Left cardiac atrium (tissue), 4 donors: ENCODE measurements at regions not wholly inside any gene's neighbourhood (a gene's known extent, or its start where the extent isn't known, plus 50 kb on each side); places are given as distances from the start of the nearest gene placed in this dataset.
"Not testable (repeated sequence)": the region's sequence is repeated elsewhere in the genome, so short reads cannot be mapped to it uniquely, and the experiment has no call there.

ENCODE experiments used
- ATAC-seq, 2 donors: fragments of 200-7000 bp; cut with Tn5 transposase; one replicate each; pipeline ENCODE4 v1.9.1; 2020; ENCODE audit warnings: mild to moderate bottlenecking in 2 of 2, moderate library complexity in 2 of 2
- DNase-seq: peaks from one replicate; pipeline ENCODE4 v3.0.0-alpha.2; 2020
- intact Hi-C, 2 donors: fragments of 100-400 bp; cut with DNase I; formaldehyde crosslinking; loops; one replicate each; pipeline versions ENCODE4 v1.14.1 to v1.15.1; 2022 to 2023
- donor health status: DM: no; HTN: yes; CAD: no.
- donor health status: DM: no; HTN: yes; CAD: no; lungs with severe emphysema.
- donor health status: DM: yes; HTN: yes; CAD: no.
- donor health status: Dilated cardiomyopathy.

DNA sequence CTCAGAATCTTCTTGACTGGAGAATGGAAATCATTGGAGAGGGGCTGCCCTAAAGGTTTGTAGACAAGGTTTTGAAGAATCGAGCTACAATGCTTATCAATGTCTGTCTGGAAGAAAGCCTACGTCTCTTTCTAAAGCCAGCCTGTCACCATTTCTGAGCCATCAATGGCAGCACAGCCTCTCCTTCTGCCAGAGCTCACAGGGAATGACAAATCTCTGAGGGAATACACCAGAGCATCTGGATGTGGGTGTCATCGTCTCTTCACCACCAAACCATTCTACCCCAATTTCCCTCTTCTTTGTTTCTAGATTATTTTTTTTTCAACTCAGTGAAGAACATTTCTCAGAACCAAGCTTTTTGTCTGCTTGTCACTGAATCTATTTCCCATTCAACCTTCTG is 349.7 kb downstream of the EMP1 start:
- intact Hi-C loops = no loop called here

GRCh38 chr12:13539051-13539450 is 342.5 kb downstream of the EMP1 start:
- intact Hi-C loops = loop anchor here in 1 of 2 donors (5.0 to 10.0 kb wide), 2 partner anchors 174 to 262 kb away; no protein-coding TSS in a partner anchor
- DNase-seq (no peak), ATAC-seq (no peak)

More for the DNA sequence above, 349.7 kb downstream of the EMP1 start:
- DNase-seq (no peak), ATAC-seq (no peak)

- ATAC-seq (no peak), DNase-seq (no peak)
- intact Hi-C loops = loop anchor here in 1 of 2 donors (5.0 to 10.0 kb wide), 2 partner anchors 173 to 261 kb away; no protein-coding TSS in a partner anchor
These were observed 341.6 kb downstream of the EMP1 start for GRCh38 chr12:13538136-13538535.

DNA sequence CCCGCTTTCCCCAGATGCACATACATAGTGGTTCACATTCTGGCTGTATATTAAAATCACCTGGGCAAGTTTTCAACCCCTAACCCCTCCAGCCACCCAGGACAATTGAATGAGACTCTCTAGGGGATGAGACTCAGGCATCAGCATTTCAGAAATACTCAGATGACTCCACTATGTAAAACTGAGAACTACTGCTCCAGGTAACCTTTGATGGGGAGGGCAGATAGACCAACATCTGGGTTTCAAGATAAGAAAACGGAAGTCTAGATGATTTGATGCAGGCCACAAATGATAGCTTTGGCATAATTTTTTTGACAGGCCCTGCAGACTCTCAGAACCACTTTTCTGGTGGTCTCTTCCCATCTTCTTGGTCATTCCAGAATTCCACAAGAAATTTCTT is 341.1 kb downstream of the EMP1 start:
- intact Hi-C loops = loop anchor here in 1 of 2 donors (5.0 to 10.0 kb wide), 2 partner anchors 173 to 260 kb away; no protein-coding TSS in a partner anchor

GRCh38 chr12:13536219-13536910 is 339.8 kb downstream of the EMP1 start:
- ATAC-seq = no peak
- intact Hi-C loops = loop anchor here in 1 of 2 donors (5.0 to 10.0 kb wide), 2 partner anchors 172 to 259 kb away; no protein-coding TSS in a partner anchor

More for the DNA sequence above, 341.1 kb downstream of the EMP1 start:
- no peak for ATAC-seq
- no peak for DNase-seq

DNA sequence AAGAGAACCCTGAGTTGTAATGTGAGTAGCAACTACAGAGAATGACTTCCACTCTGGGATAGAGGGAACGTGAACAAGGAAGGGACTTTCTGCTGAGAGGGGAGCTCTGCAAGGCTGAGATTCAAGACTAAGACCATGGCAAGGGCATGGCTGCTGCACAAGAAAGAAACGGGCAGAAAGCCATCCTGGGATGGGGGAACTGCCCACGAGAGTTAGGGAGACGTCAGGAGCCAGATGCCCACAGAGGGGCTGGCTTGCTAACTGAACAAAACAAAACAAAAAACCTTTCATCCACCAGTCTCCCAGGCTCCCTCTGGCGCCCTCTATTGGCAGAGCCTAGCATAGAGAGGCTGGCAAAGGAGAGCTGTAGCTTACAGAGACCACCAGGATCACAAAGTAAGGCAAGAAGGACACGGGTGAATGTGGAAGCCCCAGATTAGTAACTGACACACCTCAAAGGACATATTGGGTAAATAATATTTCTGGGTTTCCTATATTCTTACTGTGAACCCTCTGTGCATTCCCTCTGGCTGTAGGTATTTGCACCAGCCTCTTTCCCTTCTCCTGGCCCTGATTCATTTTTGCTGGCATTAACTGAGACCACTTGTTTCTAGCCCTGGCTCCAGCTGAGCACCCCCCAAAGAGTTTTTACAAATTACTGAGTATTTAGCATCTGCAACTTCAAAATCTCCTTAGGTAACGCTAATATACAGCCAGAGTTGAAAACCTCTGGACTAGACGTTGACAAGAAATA is 338.3 kb downstream of the EMP1 start:
- DNase-seq (peak; percentile 64), ATAC-seq (peak; percentile 57 to 73)
- intact Hi-C loops = loop anchor here in 1 of 2 donors (5.0 to 10.0 kb wide), 2 partner anchors 170 to 258 kb away; no protein-coding TSS in a partner anchor

More at GRCh38 chr12:13536219-13536910, 339.8 kb downstream of the EMP1 start:
- DNase-seq = no peak

- intact Hi-C loops = loop anchor here in 1 of 2 donors (10.0 kb wide), 1 partner anchor 169 kb away; no protein-coding TSS in a partner anchor
- ATAC-seq = peak in 1 of 2 donors; percentile 19
These were observed 337.7 kb downstream of the EMP1 start for GRCh38 chr12:13534242-13534641.

DNA sequence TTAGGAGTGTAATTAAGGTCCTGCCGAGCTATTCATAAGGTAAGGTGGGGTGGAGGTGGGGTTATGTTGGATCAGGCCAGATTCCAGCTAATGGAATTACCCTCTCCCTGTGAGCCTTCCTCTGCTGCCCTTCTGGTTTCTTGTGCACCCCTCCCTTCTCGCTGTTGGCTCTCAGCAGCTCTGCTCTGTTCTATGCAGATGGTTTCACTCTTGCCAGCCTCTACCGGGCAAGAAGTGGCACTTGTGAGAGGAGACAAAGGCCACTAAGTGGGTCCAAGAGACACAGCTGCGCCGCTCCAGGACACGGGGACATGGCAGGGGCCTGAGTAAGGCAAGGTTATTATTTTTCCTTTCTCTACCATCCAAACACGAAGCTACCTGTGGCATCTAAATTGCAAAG is 334.4 kb downstream of the EMP1 start:
- DNase-seq = no peak
- ATAC-seq = no peak
- intact Hi-C loops = loop anchor here in 1 of 2 donors (10.0 kb wide), 1 partner anchor 166 kb away; no protein-coding TSS in a partner anchor

More at GRCh38 chr12:13534242-13534641, 337.7 kb downstream of the EMP1 start:
- no peak for DNase-seq

DNA sequence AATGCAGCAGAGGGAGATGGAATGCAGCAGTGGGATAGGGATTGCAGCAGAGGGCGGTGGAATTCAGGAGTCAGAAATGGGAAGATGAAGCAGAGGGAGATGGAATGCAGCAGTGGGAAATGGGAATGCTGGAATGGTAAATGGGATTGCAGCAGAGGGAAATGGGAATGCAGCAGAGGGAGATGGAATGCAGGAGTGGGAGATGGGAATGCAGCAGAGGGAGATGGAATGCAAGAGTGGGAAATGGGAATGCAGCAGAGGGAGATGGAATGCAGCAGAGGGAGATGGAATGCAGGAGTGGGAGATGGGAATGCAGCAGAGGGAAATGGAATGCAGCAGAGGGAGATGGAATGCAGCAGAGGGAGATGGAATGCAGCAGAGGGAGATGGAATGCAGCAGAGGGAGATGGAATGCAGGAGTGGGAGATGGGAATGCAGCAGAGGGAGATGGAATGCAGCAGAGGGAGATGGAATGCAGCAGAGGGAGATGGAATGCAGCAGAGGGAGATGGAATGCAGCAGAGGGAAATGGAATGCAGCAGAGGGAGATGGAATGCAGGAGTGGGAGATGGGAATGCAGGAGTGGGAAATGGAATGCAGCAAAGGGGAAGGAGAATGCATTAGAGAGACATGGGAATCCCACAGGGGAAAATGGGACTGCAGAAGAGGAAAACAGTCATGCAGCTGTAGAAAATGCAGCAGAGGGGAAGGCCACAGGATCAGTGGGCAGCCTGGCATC is 329.8 kb downstream of the EMP1 start:
- intact Hi-C loops = loop anchor here in 1 of 2 donors (10.0 kb wide), 1 partner anchor 242 kb away; no protein-coding TSS in a partner anchor
- not testable (repeated sequence) for ATAC-seq, DNase-seq

- DNase-seq (no peak), ATAC-seq (no peak)
- intact Hi-C loops = loop anchor here in 1 of 2 donors (10.0 kb wide), 1 partner anchor 239 kb away; no protein-coding TSS in a partner anchor
These were observed 327.2 kb downstream of the EMP1 start for GRCh38 chr12:13523536-13524307.

GRCh38 chr12:13518034-13518433 is 321.5 kb downstream of the EMP1 start:
- DNase-seq, intact Hi-C loops, ATAC-seq: not testable (repeated sequence)

DNA sequence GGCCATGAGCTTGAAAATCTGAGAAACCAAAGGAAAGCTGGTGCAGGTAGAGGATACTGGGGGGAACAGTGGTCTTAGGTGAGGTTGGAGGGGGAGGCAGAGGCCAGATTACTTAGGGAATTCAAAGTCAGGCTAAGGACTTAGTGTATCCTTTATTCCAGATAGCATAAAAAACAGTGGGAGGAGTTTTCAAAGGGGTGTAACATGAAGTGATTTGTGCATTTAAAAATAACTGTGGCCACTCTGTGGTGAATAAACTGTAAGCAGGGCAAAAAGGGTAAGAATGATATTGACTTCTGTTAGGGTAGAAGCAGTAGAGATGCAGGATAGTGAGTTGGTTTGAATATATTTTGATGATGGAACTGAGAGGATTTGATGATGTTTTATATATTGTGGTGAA is 313.2 kb downstream of the EMP1 start:
- intact Hi-C loops = no loop called here
- no peak for DNase-seq

GRCh38 chr12:13505636-13506035 is 309.1 kb downstream of the EMP1 start:
- no peak for ATAC-seq
- intact Hi-C loops = no loop called here

More for the DNA sequence above, 313.2 kb downstream of the EMP1 start:
- no peak for ATAC-seq

GRCh38 chr12:13505224-13505623 is 308.7 kb downstream of the EMP1 start:
- DNase-seq (no peak), ATAC-seq (no peak)
- intact Hi-C loops = no loop called here

More at GRCh38 chr12:13505636-13506035, 309.1 kb downstream of the EMP1 start:
- DNase-seq = no peak

DNA sequence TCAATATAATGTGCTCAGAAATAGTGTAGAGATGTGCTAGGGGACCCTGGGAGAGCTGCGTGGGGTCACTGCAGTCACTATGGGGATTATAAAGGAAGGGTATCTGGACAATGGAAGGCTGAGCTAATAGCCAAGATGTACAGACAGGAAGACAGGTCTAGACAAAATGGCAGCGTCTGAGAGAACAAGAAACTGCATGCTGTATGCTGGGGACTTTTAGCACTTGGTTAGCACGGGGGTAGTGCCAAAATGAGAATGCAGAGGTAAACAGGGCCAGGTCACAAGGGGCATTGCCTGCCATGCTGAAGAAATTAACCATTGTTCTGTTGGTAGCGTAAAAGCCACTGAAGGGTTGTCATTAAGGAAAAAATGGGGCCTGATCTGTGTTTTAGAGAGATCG is 308.2 kb downstream of the EMP1 start:
- no peak for ATAC-seq
- DNase-seq = no peak
- intact Hi-C loops = no loop called here

GRCh38 chr12:13504074-13504473 is 307.5 kb downstream of the EMP1 start:
- no peak for DNase-seq
- ATAC-seq = peak in 1 of 2 donors; percentile 68
- intact Hi-C loops = no loop called here

GRCh38 chr12:13503094-13503835 is 306.7 kb downstream of the EMP1 start:
- DNase-seq (no peak), ATAC-seq (no peak)
- intact Hi-C loops = no loop called here
